ENCODE measurements at regions not wholly inside any gene's neighbourhood (a gene's known extent, or its start where the extent isn't known, plus 50 kb on each side); places are given as distances from the start of the nearest gene placed in this dataset.
A peak's percentile ranks its signal among the peaks of the same experiment; 100 is the strongest.
"Not testable (repeated sequence)": the region's sequence is repeated elsewhere in the genome, so short reads cannot be mapped to it uniquely, and the experiment has no call there.

DNA sequence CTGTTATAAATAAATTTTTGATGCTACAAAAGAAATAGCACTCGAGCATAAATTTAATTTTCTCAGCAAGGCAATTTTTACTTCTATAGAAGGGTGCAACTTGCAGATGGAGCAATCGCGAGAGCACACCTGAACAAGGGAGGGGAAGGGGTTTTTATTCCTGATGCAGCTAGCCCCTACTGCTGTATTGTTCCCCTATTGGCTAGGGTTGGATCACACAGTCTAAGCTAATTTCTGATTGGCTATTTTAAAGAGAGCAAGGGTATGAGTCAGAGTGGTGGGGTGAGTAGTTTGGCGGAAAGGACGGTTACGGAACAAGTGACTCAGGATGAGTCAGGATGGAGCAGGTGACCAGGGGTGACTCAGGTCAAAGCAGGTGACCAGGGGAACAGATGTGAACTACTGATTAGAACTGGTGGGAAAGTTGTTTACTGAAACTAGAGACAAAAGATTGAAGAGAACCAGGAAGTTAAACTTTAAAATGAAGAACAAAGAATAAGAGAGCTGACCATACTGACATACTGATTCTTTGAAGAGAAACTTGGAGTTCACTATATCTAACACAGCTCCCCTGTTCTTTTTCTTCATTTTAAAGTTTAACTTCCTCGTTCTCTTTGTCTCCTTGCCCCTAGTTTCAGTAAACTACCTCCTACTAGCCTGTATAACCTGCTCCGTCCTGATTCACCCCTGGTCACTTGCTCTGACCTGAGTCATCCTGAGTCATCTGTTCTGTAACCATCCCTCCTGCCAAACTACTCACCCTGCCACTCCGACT, 101.9 kb upstream of the SHB start:
- peaks cover 11% of the 10 kb centered on the region for H3K9me3 ChIP-seq (replicated peaks; ENCODE audit: control insufficient read depth, low read depth, low read length)
- 92% methylated on average over 6 of the region's 9 CpGs for WGBS (ENCODE audit: insufficient coverage)
- DNase-seq; H3K27me3 ChIP-seq (ENCODE audit: control insufficient read depth, insufficient read depth, low read length); H3K4me1 ChIP-seq (ENCODE audit: control insufficient read depth, insufficient read depth, low read length); H3K27ac ChIP-seq (ENCODE audit: low read length); H3K4me3 ChIP-seq (ENCODE audit: low read length); H3K36me3 ChIP-seq (ENCODE audit: control insufficient read depth, insufficient read depth, low read length): not testable (repeated sequence)

DNA sequence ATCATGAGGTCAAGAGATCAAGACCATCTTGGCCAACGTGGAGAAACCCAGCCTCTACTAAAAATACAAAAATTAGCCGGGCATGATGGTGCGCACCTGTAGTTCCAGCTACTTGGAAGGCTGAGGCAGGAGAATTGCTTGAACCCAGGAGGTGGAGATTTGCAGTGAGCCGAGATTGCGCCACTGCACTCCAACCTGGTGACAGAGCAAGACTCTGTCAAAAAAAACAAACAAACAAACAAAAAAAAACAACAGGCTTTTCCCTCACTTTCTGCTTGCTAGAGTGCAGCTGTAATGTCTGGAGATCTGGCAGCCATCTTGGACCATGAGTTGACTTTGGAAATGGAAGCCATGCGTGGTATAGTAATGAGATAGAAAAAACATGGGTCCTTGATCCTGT, 101.1 kb upstream of the SHB start:
- H3K27ac ChIP-seq (ENCODE audit: low read length); H3K4me1 ChIP-seq (ENCODE audit: control insufficient read depth, insufficient read depth, low read length); H3K27me3 ChIP-seq (ENCODE audit: control insufficient read depth, insufficient read depth, low read length); H3K4me3 ChIP-seq (ENCODE audit: low read length); DNase-seq; H3K36me3 ChIP-seq (ENCODE audit: control insufficient read depth, insufficient read depth, low read length): not testable (repeated sequence)
- H3K9me3 ChIP-seq (replicated peaks; ENCODE audit: control insufficient read depth, low read depth, low read length): peaks cover 11% of the 10 kb centered on the region
- WGBS (ENCODE audit: insufficient coverage): no CpG with 5 or more reads among the region's 6 CpGs

DNA sequence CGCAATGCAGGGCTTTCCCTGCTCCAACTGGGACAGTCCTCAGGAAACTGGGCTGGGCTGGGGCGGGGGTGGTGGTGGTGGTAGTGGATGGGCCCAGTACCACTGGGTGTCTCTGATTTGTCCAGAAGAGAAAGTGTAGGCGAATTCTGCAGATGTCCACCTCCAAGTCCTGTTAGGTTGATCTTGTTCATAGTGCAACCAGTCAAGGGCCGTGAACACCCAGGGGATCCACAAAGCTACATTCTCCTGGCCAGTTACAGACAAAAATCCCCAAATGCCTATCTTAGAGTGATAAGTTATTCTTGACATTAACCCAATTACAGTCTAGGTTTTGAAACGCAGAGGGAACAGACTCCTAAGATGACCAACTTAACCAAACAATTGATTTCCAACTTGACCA, 97.5 kb upstream of the SHB start:
- Histone ChIP-seq H3K36me3 (ENCODE audit: control insufficient read depth, insufficient read depth, low read length) (no peaks in the 10 kb centered on the region), H3K27ac (ENCODE audit: low read length) (no peak overlapping the region), H3K27me3 (ENCODE audit: control insufficient read depth, insufficient read depth, low read length) (no peaks in the 10 kb centered on the region), H3K4me3 (ENCODE audit: low read length) (no peak overlapping the region), H3K4me1 (ENCODE audit: control insufficient read depth, insufficient read depth, low read length) (no peaks in the 10 kb centered on the region), H3K9me3 (replicated peaks; ENCODE audit: control insufficient read depth, low read depth, low read length) (peaks cover 11% of the 10 kb centered on the region)
- 78% methylated on average over 1 of the region's 5 CpGs for WGBS (ENCODE audit: insufficient coverage)
- no peak for DNase-seq

DNA sequence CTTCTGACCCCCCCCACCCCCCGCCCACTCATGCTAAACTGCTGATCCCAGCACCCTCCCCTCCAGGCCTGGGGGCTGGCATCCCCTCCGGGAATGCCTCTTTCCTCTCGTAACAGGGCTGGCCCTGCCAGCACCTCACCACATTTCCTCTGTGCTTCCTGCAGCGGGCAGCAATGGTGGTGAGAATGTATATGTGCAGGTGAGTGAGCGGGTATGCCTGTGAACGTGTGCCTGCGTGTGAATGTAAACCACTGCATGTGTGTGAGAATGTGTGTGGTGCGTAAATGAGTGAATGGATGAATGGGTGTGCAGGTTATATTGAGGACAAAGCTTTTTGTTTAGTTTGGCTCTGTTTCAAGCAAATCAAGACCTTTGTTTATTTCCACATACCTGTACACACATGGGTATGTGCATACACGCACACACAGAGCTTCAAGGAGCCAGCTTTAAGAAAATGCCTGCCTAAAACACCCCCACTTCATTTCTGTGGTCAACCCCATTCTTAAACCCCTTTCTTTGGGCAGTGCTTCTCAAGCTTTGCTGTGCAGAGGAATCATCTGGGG, 95.7 kb upstream of the SHB start:
- Histone ChIP-seq H3K27me3 (ENCODE audit: control insufficient read depth, insufficient read depth, low read length) (no peaks in the 10 kb centered on the region), H3K4me3 (ENCODE audit: low read length) (no peak overlapping the region), H3K27ac (ENCODE audit: low read length) (no peak overlapping the region), H3K4me1 (ENCODE audit: control insufficient read depth, insufficient read depth, low read length) (no peaks in the 10 kb centered on the region), H3K9me3 (replicated peaks; ENCODE audit: control insufficient read depth, low read depth, low read length) (peaks cover 1% of the 10 kb centered on the region), H3K36me3 (ENCODE audit: control insufficient read depth, insufficient read depth, low read length) (no peaks in the 10 kb centered on the region)
- DNase-seq: no peak
- 62% methylated on average over 5 of the region's 9 CpGs for WGBS (ENCODE audit: insufficient coverage)

DNA sequence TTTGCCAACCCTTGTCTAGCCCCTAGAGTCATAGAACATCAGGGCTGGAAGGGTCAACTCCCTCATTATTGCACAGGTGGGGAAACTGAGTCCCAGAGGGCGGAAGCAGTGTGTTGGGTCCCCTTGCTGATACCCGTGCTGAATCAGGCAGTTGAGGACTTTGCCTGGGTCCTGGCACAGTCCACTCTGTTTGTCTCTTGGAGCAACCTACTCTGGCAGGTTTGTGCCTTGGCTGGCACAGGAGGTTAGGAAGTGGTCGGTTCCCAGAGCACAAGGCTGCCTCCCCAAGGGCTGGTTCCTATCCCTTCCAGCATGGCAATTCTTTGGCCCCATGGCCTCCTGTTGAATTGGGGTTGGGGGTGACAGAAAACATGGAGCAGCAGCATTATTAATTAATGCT, 94.5 kb upstream of the SHB start:
- H3K27me3 ChIP-seq (ENCODE audit: control insufficient read depth, insufficient read depth, low read length): no peaks in the 10 kb centered on the region
- no peak overlapping the region for H3K4me3 ChIP-seq (ENCODE audit: low read length)
- DNase-seq: no peak
- H3K36me3 ChIP-seq (ENCODE audit: control insufficient read depth, insufficient read depth, low read length): no peaks in the 10 kb centered on the region
- whole genome bisulfite sequencing (ENCODE audit: insufficient coverage): 100% methylated on average over 1 of the region's 3 CpGs
- no peaks in the 10 kb centered on the region for H3K4me1 ChIP-seq (ENCODE audit: control insufficient read depth, insufficient read depth, low read length)
- no peaks in the 10 kb centered on the region for H3K9me3 ChIP-seq (replicated peaks; ENCODE audit: control insufficient read depth, low read depth, low read length)
- H3K27ac ChIP-seq (ENCODE audit: low read length): no peak overlapping the region

DNA sequence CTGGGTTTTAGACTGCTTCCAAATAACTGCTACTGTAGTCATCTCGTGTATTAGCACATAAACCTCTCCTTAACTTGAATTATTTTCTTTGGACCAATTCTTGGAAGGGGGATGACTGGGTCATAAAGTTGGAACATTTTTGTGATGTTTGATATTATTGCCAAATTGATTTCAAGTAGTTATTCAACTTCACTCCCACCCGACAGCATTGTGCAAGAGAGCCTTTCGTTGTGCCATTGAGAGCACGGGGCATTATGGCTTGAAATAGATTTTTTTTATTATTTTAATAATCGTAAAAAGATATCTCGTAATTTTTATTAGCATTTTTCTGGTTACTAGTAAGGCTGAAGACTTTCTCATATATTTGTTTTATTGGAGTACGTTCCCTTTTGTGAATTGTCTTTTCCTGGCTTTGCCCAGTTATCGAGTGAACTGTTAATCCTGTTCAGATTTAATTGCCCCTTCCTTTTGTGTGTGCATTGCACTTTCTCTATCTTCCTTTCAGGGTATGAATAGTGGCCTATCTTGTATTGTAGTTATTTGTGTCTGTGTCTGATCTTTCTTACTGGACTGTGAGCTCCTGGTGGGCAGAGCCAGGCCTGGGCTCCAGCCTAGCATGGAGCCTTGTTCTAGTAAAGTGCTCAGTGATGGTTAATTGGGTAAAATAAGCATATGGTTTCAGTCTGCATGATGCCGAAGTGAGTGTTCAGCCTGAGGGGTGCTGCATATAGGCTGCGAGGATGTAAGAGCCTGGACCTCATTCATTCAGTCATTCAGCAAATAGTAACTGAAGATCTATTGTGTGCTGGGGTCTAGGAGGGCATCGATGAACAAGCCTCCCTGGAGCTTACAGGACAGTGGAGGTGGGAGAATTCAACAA, 93.5 kb upstream of the SHB start:
- Histone ChIP-seq H3K4me1 (ENCODE audit: control insufficient read depth, insufficient read depth, low read length) (no peaks in the 10 kb centered on the region), H3K27me3 (ENCODE audit: control insufficient read depth, insufficient read depth, low read length) (no peaks in the 10 kb centered on the region), H3K4me3 (ENCODE audit: low read length) (no peak overlapping the region), H3K27ac (ENCODE audit: low read length) (no peak overlapping the region), H3K36me3 (ENCODE audit: control insufficient read depth, insufficient read depth, low read length) (no peaks in the 10 kb centered on the region), H3K9me3 (replicated peaks; ENCODE audit: control insufficient read depth, low read depth, low read length) (no peaks in the 10 kb centered on the region)
- no peak for DNase-seq
- no CpG with 5 or more reads among the region's 11 CpGs for WGBS (ENCODE audit: insufficient coverage)

DNA sequence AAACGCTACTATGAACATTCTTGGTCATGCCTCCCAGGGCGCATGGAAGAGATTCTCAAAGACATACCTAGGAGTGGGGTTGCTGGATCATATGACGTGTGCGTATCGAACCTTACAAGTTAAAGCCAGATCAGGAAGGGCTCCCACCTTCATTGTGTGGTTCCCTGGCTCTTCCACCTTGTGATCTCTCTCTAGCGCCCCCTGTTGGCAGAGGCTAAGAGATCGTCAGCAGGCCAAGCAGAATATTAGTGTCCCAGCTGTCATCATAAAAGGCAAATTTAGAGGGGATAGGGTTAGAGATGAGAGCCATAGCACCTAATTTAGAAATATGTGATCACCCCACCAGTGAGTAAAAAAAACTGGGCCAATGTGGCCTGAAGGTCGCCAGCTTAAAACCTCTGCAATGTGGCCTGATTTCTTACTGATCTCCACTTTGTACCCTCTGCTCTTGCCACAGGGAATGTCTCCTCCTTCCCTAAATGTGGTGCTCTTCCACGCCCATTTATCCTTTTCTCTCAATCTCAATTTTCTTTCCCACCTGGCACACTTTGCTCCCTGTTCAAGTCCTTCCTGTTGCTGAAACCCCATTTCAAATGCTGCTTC, 91.7 kb upstream of the SHB start:
- no peak overlapping the region for H3K27ac ChIP-seq (ENCODE audit: low read length)
- DNase-seq: peak; percentile 53
- no peak overlapping the region for H3K4me3 ChIP-seq (ENCODE audit: low read length)
- 56% methylated on average over 6 of the region's 9 CpGs for WGBS (ENCODE audit: insufficient coverage)
- H3K36me3 ChIP-seq (ENCODE audit: control insufficient read depth, insufficient read depth, low read length): no peaks in the 10 kb centered on the region
- H3K27me3 ChIP-seq (ENCODE audit: control insufficient read depth, insufficient read depth, low read length): no peaks in the 10 kb centered on the region
- no peaks in the 10 kb centered on the region for H3K9me3 ChIP-seq (replicated peaks; ENCODE audit: control insufficient read depth, low read depth, low read length)
- no peaks in the 10 kb centered on the region for H3K4me1 ChIP-seq (ENCODE audit: control insufficient read depth, insufficient read depth, low read length)

DNA sequence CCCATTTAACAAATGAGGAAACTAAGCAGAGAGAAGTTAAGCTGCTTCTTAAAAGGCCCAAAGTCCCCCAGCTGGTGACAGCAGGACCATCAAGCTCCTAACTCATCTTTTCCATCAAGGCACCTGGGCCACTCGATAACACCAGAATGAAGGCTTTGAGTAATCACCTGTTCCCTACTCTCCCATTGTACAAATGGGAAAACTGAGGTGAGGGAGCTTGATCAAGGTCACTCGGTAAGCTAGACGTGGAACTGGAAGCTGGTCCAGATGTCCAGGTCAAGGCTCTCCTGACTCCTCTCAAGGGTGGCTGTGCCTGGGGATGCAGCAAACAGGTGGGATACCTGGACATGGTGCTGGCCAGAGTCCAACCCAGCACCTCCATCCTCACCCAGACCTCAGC, 90.6 kb upstream of the SHB start:
- Histone ChIP-seq H3K36me3 (ENCODE audit: control insufficient read depth, insufficient read depth, low read length) (no peaks in the 10 kb centered on the region), H3K27ac (ENCODE audit: low read length) (no peak overlapping the region), H3K4me3 (ENCODE audit: low read length) (no peak overlapping the region), H3K4me1 (ENCODE audit: control insufficient read depth, insufficient read depth, low read length) (no peaks in the 10 kb centered on the region), H3K27me3 (ENCODE audit: control insufficient read depth, insufficient read depth, low read length) (no peaks in the 10 kb centered on the region), H3K9me3 (replicated peaks; ENCODE audit: control insufficient read depth, low read depth, low read length) (no peaks in the 10 kb centered on the region)
- no CpG with 5 or more reads among the region's 3 CpGs for WGBS (ENCODE audit: insufficient coverage)
- DNase-seq: no peak

DNA sequence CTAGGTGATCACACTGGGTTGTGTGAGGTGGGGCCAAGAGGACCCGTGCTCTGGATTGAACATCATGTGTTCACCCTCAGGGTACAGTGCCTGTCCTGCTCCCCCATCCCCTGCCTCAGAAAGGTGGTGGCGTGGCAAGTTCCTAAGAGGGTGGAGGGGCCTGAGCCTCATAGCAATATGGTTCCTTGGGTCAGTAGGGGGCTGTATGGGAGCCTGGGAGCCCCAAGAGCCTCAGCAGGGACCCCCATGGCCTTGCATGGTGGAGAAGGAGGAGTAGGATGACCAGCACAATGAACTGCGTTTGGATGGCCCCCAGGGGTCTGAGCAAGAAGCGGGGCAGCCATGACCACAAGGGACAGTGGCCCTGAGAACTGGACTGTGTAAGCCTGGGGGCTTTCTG, 89.6 kb upstream of the SHB start:
- WGBS (ENCODE audit: insufficient coverage): 87% methylated on average over 3 of the region's 4 CpGs
- Histone ChIP-seq H3K27ac (ENCODE audit: low read length) (no peak overlapping the region), H3K36me3 (ENCODE audit: control insufficient read depth, insufficient read depth, low read length) (no peaks in the 10 kb centered on the region), H3K4me1 (ENCODE audit: control insufficient read depth, insufficient read depth, low read length) (no peaks in the 10 kb centered on the region), H3K4me3 (ENCODE audit: low read length) (no peak overlapping the region), H3K27me3 (ENCODE audit: control insufficient read depth, insufficient read depth, low read length) (no peaks in the 10 kb centered on the region), H3K9me3 (replicated peaks; ENCODE audit: control insufficient read depth, low read depth, low read length) (no peaks in the 10 kb centered on the region)
- DNase-seq: no peak

DNA sequence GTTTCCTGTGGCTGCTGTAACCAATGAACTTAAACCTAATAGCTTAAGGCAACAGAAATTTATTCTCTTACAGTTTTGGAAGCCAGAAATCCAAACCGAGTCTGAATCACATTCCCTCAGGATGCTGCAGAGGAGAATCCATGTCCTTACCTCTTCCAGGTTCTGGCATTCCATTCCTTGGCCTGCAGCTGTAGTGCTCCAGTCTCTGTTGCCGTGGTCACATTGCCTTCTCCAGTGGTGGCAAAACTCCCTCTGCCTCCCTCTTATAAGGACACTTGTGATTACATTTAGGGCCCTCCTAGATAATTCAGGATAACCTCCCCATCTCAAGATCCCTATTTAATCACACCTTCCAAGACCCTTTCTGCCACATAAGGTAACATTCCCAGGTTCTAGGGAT, 88.7 kb upstream of the SHB start:
- no peaks in the 10 kb centered on the region for H3K4me1 ChIP-seq (ENCODE audit: control insufficient read depth, insufficient read depth, low read length)
- 64% methylated on average over 2 of the region's 2 CpGs for WGBS (ENCODE audit: insufficient coverage)
- no peak for DNase-seq
- no peaks in the 10 kb centered on the region for H3K27me3 ChIP-seq (ENCODE audit: control insufficient read depth, insufficient read depth, low read length)
- H3K9me3 ChIP-seq (replicated peaks; ENCODE audit: control insufficient read depth, low read depth, low read length): no peaks in the 10 kb centered on the region
- H3K4me3 ChIP-seq (ENCODE audit: low read length): no peak overlapping the region
- no peak overlapping the region for H3K27ac ChIP-seq (ENCODE audit: low read length)
- H3K36me3 ChIP-seq (ENCODE audit: control insufficient read depth, insufficient read depth, low read length): no peaks in the 10 kb centered on the region

All from muscle of leg (tissue), 3 donors.